ENCODE measurements at regions not wholly inside any gene's neighbourhood (a gene's known extent, or its start where the extent isn't known, plus 50 kb on each side); places are given as distances from the start of the nearest gene placed in this dataset.

GRCh38 chr6:79431537-79431933 lies 105.7 kb downstream of the LCA5 start:
- Mint-ChIP-seq H3K4me3 (ENCODE audit: unreplicated experiment) (no peak overlapping the region), H3K27ac (ENCODE audit: low read depth, unreplicated experiment) (no peak overlapping the region), H3K4me1 (ENCODE audit: insufficient read depth, unreplicated experiment) (peaks cover 13% of the 10 kb centered on the region), H3K36me3 (ENCODE audit: insufficient read depth, unreplicated experiment) (no peaks in the 10 kb centered on the region), H3K9me3 (ENCODE audit: unreplicated experiment) (no peaks in the 10 kb centered on the region), H3K27me3 (ENCODE audit: insufficient read depth, unreplicated experiment) (no peaks in the 10 kb centered on the region)
- intact Hi-C loops (cut with micrococcal nuclease): no loop called here
- CTCF ChIA-PET: interaction anchor here (0.6 to 0.9 kb wide), 5 partner anchors 11 to 486 kb away, joined by 3 read pairs; no protein-coding TSS in a partner anchor
- BruUV-seq (replicated peaks): no TSS peak
- TF ChIP-seq CTCF (IDR thresholded peaks at IDR 0.05; ENCODE audit: unreplicated experiment): no peak
- POLR2A ChIA-PET: interaction anchor here (0.5 kb wide), 1 partner anchor 85 kb away, joined by 3 read pairs; no protein-coding TSS in a partner anchor
- DNase-seq (ENCODE audit: unreplicated experiment): no peak

GRCh38 chr6:79430913-79431536 lies 106.2 kb downstream of the LCA5 start:
- ChIA-PET CTCF (interaction anchor here (0.6 to 0.9 kb wide), 4 partner anchors 10 to 487 kb away, joined by 3 read pairs; no protein-coding TSS in a partner anchor), POLR2A (interaction anchor here (0.5 kb wide), 1 partner anchor 85 kb away, joined by 3 read pairs; no protein-coding TSS in a partner anchor)
- no peaks in the 10 kb centered on the region for H3K36me3 Mint-ChIP-seq (ENCODE audit: insufficient read depth, unreplicated experiment)
- TF ChIP-seq CTCF (IDR thresholded peaks at IDR 0.05; ENCODE audit: unreplicated experiment): no peak
- intact Hi-C loops (cut with micrococcal nuclease): no loop called here
- peaks cover 8% of the 10 kb centered on the region for H3K4me1 Mint-ChIP-seq (ENCODE audit: insufficient read depth, unreplicated experiment)
- H3K9me3 Mint-ChIP-seq (ENCODE audit: unreplicated experiment): no peaks in the 10 kb centered on the region
- H3K27me3 Mint-ChIP-seq (ENCODE audit: insufficient read depth, unreplicated experiment): no peaks in the 10 kb centered on the region
- no peak overlapping the region for H3K27ac Mint-ChIP-seq (ENCODE audit: low read depth, unreplicated experiment)
- no peak overlapping the region for H3K4me3 Mint-ChIP-seq (ENCODE audit: unreplicated experiment)
- no peak for DNase-seq (ENCODE audit: unreplicated experiment)
- BruUV-seq (replicated peaks): no TSS peak

GRCh38 chr6:79427721-79428120 lies 109.5 kb downstream of the LCA5 start:
- H3K27me3 Mint-ChIP-seq (ENCODE audit: insufficient read depth, unreplicated experiment): no peaks in the 10 kb centered on the region
- no peak for TF ChIP-seq CTCF (IDR thresholded peaks at IDR 0.05; ENCODE audit: unreplicated experiment)
- POLR2A ChIA-PET: interaction anchor here (0.6 to 2.0 kb wide), 4 partner anchors 9 to 52 kb away, joined by 3 to 7 read pairs (median 4); no protein-coding TSS in a partner anchor
- intact Hi-C loops (cut with micrococcal nuclease): no loop called here
- no TSS peak for BruUV-seq (replicated peaks)
- DNase-seq (ENCODE audit: unreplicated experiment): no peak
- H3K4me1 Mint-ChIP-seq (ENCODE audit: insufficient read depth, unreplicated experiment): peaks cover 5% of the 10 kb centered on the region
- no peaks in the 10 kb centered on the region for H3K36me3 Mint-ChIP-seq (ENCODE audit: insufficient read depth, unreplicated experiment)
- CTCF ChIA-PET: interaction anchor here (0.7 to 1.6 kb wide), 2 partner anchors 21 to 25 kb away, joined by 3 to 4 read pairs; no protein-coding TSS in a partner anchor
- no peaks in the 10 kb centered on the region for H3K9me3 Mint-ChIP-seq (ENCODE audit: unreplicated experiment)
- H3K27ac Mint-ChIP-seq (ENCODE audit: low read depth, unreplicated experiment): no peak overlapping the region
- no peak overlapping the region for H3K4me3 Mint-ChIP-seq (ENCODE audit: unreplicated experiment)

- H3K4me1 Mint-ChIP-seq (ENCODE audit: insufficient read depth, unreplicated experiment): peaks cover 15% of the 10 kb centered on the region
- no peak overlapping the region for H3K4me3 Mint-ChIP-seq (ENCODE audit: unreplicated experiment)
- POLR2A ChIA-PET: interaction anchor here (1.2 to 2.0 kb wide), 2 partner anchors 10 to 13 kb away, joined by 3 to 7 read pairs; no protein-coding TSS in a partner anchor
- no peak for TF ChIP-seq CTCF (IDR thresholded peaks at IDR 0.05; ENCODE audit: unreplicated experiment)
- H3K27ac Mint-ChIP-seq (ENCODE audit: low read depth, unreplicated experiment): no peak overlapping the region
- no peaks in the 10 kb centered on the region for H3K27me3 Mint-ChIP-seq (ENCODE audit: insufficient read depth, unreplicated experiment)
- intact Hi-C loops (cut with micrococcal nuclease): no loop called here
- no peaks in the 10 kb centered on the region for H3K9me3 Mint-ChIP-seq (ENCODE audit: unreplicated experiment)
- DNase-seq (ENCODE audit: unreplicated experiment): no peak
- H3K36me3 Mint-ChIP-seq (ENCODE audit: insufficient read depth, unreplicated experiment): no peaks in the 10 kb centered on the region
- no TSS peak for BruUV-seq (replicated peaks)
- CTCF ChIA-PET: interaction anchor here (0.7 to 1.6 kb wide), 2 partner anchors 22 to 26 kb away, joined by 3 to 4 read pairs; no protein-coding TSS in a partner anchor
These were observed 110.5 kb downstream of the LCA5 start for GRCh38 chr6:79426625-79427278.
